NCI-H446 (cell line): ENCODE measurements at regions not wholly inside any gene's neighbourhood (a gene's known extent, or its start where the extent isn't known, plus 50 kb on each side); places are given as distances from the start of the nearest gene placed in this dataset.

ENCODE experiments used
- DNase-seq, 2 experiments: peaks; one replicate each; lab custom pipeline; 2025; lab: John Stamatoyannopoulos, UW

DNA sequence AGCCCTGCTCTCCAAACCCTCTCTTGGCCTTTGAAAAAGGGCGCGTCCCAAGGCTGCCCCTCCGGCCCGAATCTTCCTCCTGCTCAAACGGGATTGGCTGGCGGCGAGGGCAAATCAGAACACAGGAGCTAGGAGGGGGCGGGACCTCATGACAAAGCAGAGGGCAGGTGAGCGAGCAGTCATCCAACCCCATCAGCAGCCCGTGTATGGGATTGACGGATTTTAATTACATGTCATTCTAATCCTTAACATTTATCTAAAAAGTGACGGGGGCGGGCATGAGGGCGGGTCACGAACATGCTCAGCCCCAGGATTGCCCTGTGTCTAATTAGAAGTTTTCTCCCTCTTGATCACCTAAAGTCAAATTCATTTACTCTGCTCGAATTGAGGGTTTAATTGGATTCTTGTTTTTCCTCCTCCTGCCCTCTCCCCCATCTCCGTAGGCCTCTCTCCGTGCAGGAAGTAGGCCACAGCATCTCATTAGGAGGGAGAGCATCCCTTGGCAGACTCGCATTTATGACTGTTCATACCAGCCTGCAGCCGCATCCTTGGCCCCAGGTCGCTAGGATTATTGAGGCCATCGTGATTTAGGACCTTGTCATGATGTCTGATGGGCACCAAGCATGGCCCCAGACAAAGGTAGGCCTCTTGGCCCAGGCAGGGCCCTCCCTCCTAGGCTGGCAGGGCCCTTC, 147.1 kb downstream of the CHST1 start:
- no peak for DNase-seq

DNA sequence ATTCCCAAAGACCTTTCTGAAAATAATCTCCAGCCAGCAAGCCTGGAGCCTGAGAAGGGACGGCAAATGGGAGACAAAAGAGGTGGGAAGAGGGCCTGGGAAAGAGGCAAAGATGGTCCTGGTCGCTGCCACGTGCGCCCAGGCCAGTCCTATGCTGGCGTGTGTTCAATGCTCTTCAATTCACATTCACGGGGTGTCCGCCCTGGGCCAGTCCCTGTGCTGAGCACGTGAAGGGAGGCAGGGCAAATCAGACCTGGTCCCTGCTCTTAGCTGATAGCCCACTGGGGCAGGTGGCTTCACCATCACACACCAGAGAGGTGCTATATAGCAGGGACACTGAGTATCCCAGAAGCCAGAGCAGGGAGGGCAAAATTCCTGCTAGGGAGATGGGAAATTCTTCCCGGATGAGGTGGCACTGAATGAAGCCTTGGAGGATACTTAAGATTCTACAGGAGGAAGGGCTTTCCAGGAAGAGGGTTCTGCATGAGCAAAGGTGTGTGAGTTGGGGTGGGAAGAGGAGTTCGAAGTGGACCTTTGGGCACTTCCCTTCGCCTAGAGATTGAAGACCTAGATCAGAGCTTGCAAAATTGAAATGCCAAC, 148.2 kb downstream of the CHST1 start:
- DNase-seq = no peak

DNA sequence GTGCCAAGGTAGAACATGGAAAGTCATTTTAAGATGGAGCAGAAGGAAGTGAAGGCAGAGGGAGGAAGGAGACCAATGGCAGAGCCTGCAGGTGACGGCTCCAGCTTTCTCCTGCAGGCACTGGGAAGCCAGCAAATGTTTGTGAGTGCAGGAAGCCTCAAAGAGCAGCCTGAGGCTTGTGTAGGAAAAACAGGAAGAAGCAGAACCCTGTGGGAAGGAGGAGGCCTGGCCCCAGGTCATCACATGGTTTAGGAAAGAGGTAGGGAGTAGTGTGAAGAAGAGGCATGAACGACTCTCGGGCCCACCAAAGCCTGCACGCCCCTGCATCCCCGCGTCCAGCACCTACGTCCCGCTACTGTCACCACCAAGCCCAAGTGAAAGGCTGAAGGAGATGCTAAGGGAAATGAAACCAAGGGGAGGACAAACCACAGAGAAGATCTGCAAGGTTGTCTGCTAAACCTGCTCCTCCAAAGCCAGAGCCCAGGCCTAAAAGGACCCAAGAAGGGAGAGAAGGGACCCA, 151.5 kb downstream of the CHST1 start:
- DNase-seq = no peak

DNA sequence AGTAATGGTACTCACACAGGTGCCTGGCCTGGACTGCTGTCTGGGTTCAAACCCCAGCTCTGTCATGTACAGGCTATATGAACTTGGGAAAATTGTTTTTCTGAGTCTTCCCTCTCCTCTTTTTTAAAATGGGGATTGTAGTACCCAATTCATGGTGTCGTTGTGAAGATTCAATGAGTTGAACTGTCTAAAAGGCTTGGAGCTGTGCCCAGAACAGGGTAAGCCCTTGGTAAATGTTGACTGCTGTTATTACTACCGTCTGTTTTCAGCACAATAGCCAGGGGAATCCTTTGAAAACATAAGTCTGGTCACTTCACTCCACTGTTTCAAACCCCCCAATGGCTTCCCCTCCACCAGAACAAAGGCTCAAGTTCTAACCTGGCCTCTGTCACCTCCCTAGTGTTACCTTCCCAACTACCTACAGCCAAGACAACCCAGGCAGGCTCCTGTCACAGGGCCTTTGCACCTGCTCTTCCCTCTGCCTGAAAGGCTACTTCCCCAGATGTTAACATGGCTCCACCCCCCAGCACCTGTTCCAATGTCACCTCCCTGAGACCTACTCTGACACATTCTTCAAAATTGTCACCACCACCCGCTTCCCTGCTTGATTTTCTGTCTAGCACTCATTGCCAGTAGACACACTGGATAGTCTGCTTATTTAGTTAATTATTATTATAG, 152.8 kb downstream of the CHST1 start:
- peak; percentile 33 to 52 for DNase-seq

DNA sequence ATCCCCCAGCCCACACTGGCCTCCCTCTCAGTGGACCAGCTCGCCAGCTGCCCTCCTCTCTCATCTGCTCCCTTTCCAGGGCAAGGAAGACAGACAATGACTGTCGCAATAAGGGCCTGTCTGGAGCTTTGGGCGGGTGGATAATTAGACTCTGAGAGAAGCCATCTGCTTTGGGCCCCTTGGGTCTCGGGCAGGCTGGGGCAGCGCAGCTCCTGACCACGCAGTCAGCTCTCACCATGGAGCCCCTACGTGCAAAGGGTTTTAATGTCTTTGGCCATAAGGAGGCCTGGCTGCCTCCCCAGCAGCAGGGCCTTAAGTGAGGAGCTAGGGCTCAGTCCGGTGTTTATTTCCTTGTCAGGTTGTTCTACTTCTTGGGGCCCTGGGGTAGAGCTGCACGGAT, 153.9 kb downstream of the CHST1 start:
- DNase-seq = peak in 1 of 2 experiments; percentile 19

DNA sequence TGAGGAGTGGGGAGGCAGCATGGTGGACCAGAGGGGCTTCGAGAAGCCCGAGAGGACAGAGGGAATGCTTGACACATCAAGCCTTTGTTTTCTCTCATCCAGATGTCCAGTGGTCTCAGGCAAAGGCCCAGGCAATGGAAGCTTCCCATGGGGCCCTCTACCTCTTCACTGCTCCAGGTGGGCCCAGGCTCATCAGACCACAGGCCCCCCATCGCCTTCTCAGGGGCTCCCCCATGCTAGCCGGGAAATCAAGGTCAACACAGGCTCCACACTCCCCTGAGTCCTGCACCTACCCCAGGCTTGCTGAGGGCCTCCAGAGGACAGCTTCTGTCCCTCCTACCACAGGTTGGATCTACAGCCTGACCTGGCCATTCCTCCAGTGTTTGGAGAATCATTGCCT, 157.5 kb downstream of the CHST1 start:
- no peak for DNase-seq

DNA sequence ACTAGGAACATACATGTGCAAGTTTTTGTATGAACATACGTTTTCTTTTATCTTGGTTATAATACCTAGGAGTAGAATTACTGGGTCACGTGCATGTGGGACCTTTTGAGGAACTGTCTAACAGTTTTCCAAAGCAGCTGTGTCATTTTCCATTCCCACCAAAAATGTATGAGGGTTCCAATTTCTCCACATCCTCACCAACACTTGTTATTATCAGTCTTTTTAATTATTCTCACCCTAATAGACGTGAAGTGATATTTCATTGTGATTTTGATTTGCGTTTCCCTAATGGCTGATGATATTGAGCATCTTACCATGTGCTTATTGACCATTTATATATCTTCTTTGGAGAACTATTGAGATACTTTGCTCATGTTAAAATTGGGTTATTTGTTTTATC, 162.1 kb downstream of the CHST1 start:
- no peak for DNase-seq

DNA sequence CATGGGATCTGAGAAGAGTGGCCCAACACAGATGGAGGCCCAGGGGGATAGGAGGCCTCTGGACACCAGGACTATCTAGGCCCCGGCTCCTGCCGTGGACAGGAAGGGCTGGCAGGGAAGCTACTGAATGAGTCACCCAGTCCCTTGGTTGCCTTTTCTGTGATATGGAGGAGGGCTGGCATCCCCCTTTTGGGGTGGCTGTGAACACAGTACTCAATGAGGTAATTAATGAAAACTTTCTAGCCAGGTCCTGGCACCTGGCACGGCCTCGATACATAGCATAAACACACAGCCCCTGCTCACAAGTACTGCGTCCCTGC, 163.2 kb downstream of the CHST1 start:
- no peak for DNase-seq

DNA sequence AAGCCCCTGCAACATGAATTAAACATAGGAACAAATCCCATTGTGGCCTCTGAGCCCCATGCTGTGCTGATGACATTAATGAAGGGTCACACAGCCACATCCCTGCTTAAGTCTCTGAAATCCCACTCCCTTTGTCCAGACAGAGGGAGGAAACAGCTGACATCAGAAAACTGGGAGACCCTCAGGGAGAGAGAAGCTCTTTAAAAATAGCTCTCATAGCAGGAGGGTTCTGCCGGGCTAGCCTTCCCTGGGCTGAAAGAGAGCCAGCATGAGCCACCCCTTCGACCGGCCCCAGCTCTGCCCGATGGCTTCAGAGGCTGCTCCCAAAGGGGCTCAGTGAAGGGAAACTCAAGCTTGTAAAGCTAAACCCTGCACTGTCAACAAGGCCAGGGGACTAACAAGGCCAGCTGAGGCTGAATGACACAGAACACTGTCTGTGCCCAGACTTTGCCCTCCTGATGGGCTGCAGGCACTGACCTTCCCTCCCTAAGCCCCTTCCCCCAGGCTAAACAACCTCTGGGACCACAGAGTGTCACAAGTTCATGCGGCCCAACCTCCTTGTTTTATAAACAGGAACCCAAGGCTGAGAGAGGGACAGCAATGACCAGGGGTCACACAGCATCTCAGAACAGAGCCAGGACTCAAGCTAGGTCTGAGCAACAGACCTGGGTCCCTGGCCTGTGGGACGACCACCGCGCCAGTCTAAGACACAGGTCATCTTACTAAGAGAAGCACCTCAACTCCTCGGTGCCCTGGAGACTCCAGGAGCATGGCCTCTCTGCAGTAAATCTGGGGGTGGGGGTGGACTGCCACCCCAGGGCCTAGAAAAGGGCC, 163.8 kb downstream of the CHST1 start:
- DNase-seq = no peak

DNA sequence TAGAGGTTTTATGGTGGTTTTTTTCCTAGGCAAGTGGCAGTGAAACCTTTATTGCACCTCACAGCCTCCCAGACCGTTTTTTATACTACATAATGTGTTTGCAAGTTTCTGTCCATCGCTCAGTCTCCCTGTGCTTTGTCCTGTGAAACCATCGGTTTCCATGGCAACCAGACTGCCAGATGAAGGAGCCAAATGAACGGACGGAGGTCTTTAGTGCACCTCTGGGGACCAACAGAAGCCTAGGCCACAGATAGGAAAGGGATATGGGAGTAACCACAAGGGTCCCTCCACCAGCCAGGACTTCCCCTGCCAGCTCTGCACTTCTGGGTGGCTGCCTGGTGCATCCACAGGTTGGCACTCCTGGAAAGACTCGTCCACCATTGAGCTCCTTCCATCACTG, 165.0 kb downstream of the CHST1 start:
- peak in 1 of 2 experiments; percentile 38 for DNase-seq

DNA sequence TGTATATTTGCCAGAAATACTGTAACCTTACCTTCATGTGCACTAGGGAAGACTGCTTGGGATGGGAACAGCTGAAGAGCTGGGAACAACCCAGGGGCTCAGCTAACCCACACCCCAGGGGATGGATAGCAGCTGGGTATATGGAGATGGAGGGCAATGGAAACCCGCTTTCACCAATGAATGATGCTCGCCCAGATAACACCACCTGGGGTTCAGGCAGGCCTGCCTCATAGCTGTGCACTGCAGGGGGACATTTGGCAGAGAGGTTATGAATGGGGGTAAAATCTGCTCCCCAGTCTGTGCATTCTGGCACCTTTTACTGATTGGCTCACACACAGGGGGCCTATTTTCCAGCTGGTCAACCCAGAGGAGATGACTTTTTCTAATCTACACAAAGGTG, 170.7 kb downstream of the CHST1 start:
- DNase-seq = no peak

DNA sequence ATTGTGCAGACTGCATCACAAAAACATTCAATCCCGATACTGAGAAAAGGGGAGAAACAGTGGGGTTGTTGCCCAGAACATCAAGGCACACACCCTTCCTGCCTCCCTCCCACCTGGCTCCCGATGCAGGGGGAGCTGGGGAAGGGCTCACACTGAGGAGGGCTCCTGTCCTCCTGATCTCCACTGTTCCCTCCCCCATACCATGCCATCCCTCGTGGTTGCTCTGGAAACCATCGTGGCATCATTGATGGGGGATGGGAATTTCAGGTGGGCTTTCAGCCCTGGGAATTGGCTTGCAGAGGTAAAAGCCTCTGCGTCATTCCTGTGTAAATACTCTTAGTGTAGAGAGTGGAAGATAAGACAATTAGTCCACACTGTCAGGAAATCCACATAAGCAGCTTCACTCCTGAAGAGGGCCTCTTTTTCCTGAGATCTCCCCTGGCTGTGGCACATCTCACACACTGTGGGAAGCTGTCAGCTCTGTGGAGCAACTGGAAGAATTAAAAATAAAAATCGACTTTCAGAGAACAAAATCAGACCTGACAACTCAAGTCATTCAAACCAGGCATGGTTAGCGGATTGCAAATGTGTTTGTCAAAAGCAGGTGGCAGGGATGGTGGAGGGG, 176.0 kb downstream of the CHST1 start:
- no peak for DNase-seq

DNA sequence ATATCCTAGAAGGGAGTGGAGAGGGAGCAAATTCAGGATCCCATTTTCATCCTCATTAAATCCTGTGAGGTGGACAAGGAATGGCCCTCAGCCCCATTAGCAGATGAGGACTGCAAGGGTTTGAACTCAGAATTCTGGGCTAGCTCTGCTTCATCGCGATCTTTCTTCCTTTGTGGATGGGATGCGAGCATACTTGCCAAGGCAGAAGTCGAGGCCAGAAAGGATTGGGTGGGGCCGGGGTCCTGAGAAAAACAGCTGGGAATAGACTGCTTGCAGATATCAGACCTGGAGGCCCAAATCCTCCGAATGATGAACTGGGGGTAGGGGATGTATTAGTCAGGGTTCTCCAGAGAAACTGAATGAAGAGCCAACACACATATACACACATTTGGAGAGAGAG, 179.0 kb downstream of the CHST1 start:
- no peak for DNase-seq

DNA sequence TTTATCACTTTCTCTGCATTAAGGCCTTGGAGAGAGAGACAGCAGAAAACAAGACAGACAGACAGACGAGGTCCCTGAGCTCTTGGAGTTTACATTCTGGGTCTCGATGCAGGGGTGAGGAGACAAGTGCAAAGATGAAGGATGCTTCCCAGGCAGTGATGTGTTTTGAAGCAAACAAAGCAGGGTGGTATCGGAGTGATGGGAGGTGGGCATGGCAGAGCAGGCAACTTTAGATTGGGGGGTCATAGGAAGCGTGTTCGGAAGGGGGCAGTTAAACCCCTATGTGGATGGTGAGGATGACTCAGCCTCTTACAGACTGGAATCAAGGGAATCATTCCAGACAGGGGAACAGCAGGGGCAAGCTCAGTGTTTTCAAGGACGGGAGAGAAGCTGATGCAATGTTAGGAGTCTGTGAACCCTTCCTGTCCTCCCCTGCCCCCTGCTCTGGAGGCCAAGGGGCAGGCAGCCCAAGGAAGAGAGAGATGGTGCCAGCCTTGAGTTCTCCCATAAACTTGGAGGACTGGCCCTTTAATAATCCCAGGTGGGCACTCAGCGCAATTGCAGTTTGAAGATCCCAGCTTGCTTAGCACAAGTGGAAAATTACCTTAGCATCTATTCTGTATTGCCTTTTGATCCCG, 180.2 kb downstream of the CHST1 start:
- no peak for DNase-seq

DNA sequence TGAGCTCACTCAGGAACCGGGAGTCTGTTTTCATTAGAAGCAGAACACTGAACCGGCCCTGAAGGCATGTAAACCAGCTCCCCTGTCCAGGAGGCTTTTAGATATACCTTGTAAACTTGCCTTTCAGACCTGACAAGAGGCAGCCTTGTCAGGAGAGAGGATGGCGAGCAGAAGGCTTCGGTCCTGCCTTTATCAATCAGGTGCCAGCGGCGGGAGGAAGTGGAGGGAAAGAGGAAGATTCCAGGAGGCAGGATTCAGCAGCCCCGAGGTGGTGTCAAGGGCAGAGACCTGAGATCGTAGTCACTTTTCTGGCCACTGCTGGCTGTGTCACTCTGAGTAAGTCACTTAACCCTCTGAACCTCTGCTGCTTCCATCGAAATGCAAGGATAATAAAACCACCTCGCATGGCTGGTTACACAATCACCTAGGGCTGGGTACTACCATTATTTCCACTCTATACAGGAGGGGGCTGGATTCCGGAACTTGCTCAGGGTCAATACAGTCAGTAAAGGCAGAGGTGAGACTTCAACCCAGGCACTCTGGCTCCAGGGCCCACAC, 181.0 kb downstream of the CHST1 start:
- no peak for DNase-seq

DNA sequence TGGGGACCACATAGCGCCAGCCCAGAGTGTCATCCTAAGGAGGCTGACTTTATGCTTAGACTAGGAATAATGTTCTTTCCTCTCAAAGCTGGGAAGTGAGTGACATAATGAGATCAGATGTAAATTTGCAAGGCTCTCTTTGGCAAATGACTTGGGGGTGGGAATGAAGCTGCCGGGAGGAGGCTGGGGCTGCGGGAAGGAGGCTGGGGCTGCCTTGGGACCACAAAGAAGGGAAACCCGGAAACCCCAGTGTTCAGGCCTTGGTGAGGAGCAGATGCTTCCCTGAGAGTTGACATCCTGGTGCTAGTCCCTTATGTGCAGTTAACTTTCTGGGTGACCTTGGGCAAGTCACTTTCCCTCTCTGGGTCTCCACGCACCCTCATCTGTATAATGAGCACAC, 182.0 kb downstream of the CHST1 start:
- DNase-seq = no peak

DNA sequence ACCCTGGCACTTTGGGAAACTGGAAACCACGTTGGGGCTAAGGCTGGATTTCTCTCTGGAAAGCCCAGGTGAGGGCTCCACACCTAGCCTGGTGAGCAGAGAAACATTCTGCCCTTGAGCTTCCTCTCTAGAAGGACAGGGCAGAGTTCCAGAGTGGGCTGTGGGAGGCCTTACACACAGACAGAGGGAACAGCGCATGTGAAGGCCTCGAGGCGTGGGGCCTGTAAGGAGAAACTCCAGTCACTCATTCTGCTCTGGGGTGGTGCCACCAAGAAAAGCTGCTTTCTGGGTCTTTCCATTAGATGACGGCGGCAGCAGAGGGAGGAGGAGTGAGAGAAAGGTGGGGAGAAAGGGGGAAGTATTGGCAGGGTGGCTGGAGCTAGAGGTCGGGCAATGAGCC, 183.1 kb downstream of the CHST1 start:
- no peak for DNase-seq

DNA sequence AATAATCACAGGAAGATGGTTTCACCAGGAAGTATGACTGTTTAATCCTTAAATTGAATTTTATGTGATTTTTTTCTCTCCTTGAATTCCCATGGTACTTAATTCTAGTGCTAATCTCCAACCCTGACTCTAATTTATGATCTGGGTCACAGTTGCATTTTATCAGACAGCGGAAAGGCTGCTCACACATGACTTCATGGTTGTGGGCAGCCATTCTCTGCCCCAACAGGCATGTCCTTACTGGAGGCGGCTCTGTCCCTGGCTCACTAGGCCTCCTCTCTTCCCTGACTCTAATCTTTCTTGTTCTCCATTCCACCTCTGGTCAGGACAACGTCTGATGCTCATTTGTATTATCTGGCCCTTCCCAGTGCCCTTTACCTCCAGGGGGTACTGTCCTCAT, 184.4 kb downstream of the CHST1 start:
- DNase-seq = no peak

DNA sequence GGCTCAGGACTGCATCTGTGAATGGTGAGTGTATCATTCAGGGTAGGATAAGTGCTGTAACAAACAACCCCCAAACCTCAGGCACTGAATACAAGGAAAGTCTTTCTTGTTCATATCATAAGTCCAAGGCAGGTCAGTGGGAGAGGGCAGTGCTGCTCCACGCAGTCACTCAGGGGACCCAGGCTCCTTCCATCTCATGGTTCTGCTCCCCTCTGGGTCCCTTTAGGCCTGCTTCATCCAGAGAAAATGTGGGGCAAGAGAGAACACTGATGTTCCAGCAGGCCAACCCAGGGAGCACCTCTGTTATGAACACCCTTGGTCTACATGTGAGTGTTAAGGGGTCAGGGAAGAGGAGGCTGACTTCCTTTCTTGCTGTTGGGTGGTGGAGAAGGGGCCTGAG, 187.8 kb downstream of the CHST1 start:
- DNase-seq = no peak

DNA sequence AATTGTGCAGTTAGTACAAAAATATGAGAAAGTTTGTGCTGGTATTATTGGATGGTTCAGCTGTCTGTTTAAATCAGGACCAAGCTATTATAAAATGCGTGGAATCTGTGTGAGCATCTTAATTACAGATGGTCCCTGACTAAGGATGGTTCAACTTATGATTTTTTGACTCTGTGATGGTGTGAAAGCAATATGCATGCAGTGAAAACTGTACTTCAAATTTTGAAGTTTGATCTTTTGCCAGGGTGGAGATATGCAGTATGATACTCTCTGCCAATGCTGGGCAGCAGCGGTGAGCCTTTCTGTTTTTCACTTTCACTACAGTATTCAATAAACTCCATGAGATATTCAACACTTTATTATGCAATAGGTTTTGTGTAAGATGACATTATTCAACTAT, 189.3 kb downstream of the CHST1 start:
- DNase-seq = no peak

DNA sequence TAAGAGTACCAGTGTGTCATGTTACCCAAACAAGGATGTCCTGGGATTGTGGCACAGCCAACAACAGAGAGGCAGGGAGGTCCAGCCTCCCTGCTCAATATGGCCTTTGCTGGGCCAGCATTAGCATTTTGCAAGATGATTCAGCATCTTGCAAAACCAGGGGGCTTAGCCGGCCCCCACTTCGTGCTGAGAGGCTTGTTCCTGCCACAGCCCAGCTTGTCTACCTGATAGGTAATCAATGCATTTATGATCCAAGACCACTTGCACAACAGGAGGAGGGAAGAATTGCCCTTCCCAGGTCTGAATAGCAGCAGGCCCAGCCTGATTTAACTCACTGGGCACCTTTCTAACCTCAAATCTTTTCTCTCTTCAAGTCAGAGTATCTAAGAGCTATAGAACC, 189.0 kb upstream of the SYT13 start:
- no peak for DNase-seq
